GM03348 (cell line): ENCODE measurements at regions not wholly inside any gene's neighbourhood (a gene's known extent, or its start where the extent isn't known, plus 50 kb on each side); places are given as distances from the start of the nearest gene placed in this dataset.
"Not testable (repeated sequence)": the region's sequence is repeated elsewhere in the genome, so short reads cannot be mapped to it uniquely, and the experiment has no call there.

Experiments
- DNase-seq: peaks from one replicate; pipeline ENCODE4 v3.0.0; 2012; ENCODE audit warnings: low spot score

- no peak for DNase-seq
Observed at GRCh38 chr2:210861038-210861665, 304.8 kb downstream of the CPS1 start.

GRCh38 chr2:210862283-210863065 is 306.1 kb downstream of the CPS1 start:
- no peak for DNase-seq

- DNase-seq: no peak
Observed at GRCh38 chr2:210863283-210863682, 306.9 kb downstream of the CPS1 start.

GRCh38 chr2:210871566-210871965 is 315.2 kb downstream of the CPS1 start:
- not testable (repeated sequence) for DNase-seq

GRCh38 chr2:210873631-210874030 is 317.2 kb downstream of the CPS1 start:
- no peak for DNase-seq

GRCh38 chr2:210884227-210884626 is 327.8 kb downstream of the CPS1 start:
- no peak for DNase-seq

GRCh38 chr2:210888035-210888434 is 331.6 kb downstream of the CPS1 start:
- DNase-seq: no peak

- no peak for DNase-seq
Observed at GRCh38 chr2:210895132-210895531, 338.7 kb downstream of the CPS1 start.

- DNase-seq: no peak
Observed at GRCh38 chr2:210899131-210899530, 342.7 kb downstream of the CPS1 start.

GRCh38 chr2:210901326-210901725 is 344.9 kb downstream of the CPS1 start:
- DNase-seq: no peak

GRCh38 chr2:210912779-210913178 is 356.4 kb downstream of the CPS1 start:
- DNase-seq: no peak

GRCh38 chr2:210913461-210913860 is 357.1 kb downstream of the CPS1 start:
- DNase-seq: peak; percentile 2

- no peak for DNase-seq
Observed at GRCh38 chr2:210915912-210916311, 359.5 kb downstream of the CPS1 start.

- no peak for DNase-seq
Observed at GRCh38 chr2:210917465-210917864, 361.1 kb downstream of the CPS1 start.

- no peak for DNase-seq
Observed at GRCh38 chr2:210919128-210919527, 362.7 kb downstream of the CPS1 start.

- no peak for DNase-seq
Observed at GRCh38 chr2:210922419-210922818, 366.0 kb downstream of the CPS1 start.

GRCh38 chr2:210928714-210929113 is 372.3 kb downstream of the CPS1 start:
- DNase-seq: no peak

- no peak for DNase-seq
Observed at GRCh38 chr2:210938228-210938627, 381.8 kb downstream of the CPS1 start.

- DNase-seq: no peak
Observed at GRCh38 chr2:210946395-210946794, 390.0 kb downstream of the CPS1 start.

GRCh38 chr2:210950434-210951060 is 394.1 kb downstream of the CPS1 start:
- DNase-seq: not testable (repeated sequence)

GRCh38 chr2:210954386-210954907 is 398.0 kb downstream of the CPS1 start:
- no peak for DNase-seq

- peak; percentile 21 for DNase-seq
Observed at GRCh38 chr2:210955591-210955990, 399.2 kb downstream of the CPS1 start.

- DNase-seq: no peak
Observed at GRCh38 chr2:210956101-210956500, 399.7 kb downstream of the CPS1 start.
